HG02678 (cell line): ENCODE measurements at regions not wholly inside any gene's neighbourhood (a gene's known extent, or its start where the extent isn't known, plus 50 kb on each side); places are given as distances from the start of the nearest gene placed in this dataset.
"Not testable (repeated sequence)": the region's sequence is repeated elsewhere in the genome, so short reads cannot be mapped to it uniquely, and the experiment has no call there.

ENCODE experiments used
- ATAC-seq: cut with Tn5 transposase; IDR thresholded peaks from one replicate; pipeline ENCODE4 v1.9.1; 2021; ENCODE audit warnings: mild to moderate bottlenecking, moderate library complexity; ENCODE audit not compliant: unreplicated experiment

- no peak for ATAC-seq
Measured at GRCh38 chrX:138954976-138955375, 243.5 kb upstream of the FGF13 start.

- ATAC-seq, result no peak
Measured at GRCh38 chrX:138946926-138947325, 235.4 kb upstream of the FGF13 start.

GRCh38 chrX:138945219-138945618 is 233.7 kb upstream of the FGF13 start:
- no peak for ATAC-seq

- no peak for ATAC-seq
Measured at GRCh38 chrX:138939038-138939437, 227.5 kb upstream of the FGF13 start.

- ATAC-seq, result no peak
Measured at GRCh38 chrX:138938003-138938402, 226.5 kb upstream of the FGF13 start.

- no peak for ATAC-seq
Measured at GRCh38 chrX:138931212-138931611, 219.7 kb upstream of the FGF13 start.

- no peak for ATAC-seq
Measured at GRCh38 chrX:138930583-138930945, 219.0 kb upstream of the FGF13 start.

- ATAC-seq, result no peak
Measured at GRCh38 chrX:138929926-138930582, 218.5 kb upstream of the FGF13 start.

GRCh38 chrX:138928737-138929459 is 217.4 kb upstream of the FGF13 start:
- no peak for ATAC-seq

GRCh38 chrX:138925330-138925729 is 213.8 kb upstream of the FGF13 start:
- ATAC-seq, result no peak

GRCh38 chrX:138923805-138924204 is 212.3 kb upstream of the FGF13 start:
- no peak for ATAC-seq

- ATAC-seq, result no peak
Measured at GRCh38 chrX:138921031-138921430, 209.5 kb upstream of the FGF13 start.

- no peak for ATAC-seq
Measured at GRCh38 chrX:138917781-138918180, 206.3 kb upstream of the FGF13 start.

- ATAC-seq, result no peak
Measured at GRCh38 chrX:138914767-138915166, 203.2 kb upstream of the FGF13 start.

- ATAC-seq, result no peak
Measured at GRCh38 chrX:138908577-138908976, 197.1 kb upstream of the FGF13 start.

GRCh38 chrX:138897621-138898492 is 186.3 kb upstream of the FGF13 start:
- no peak for ATAC-seq

- no peak for ATAC-seq
Measured at GRCh38 chrX:138890491-138890890, 179.0 kb upstream of the FGF13 start.

GRCh38 chrX:138889149-138889548 is 177.6 kb upstream of the FGF13 start:
- ATAC-seq, result no peak

- no peak for ATAC-seq
Measured at GRCh38 chrX:138886769-138887168, 175.3 kb upstream of the FGF13 start.

GRCh38 chrX:138885886-138886285 is 174.4 kb upstream of the FGF13 start:
- no peak for ATAC-seq

GRCh38 chrX:138880293-138880692 is 168.8 kb upstream of the FGF13 start:
- not testable (repeated sequence) for ATAC-seq

GRCh38 chrX:138877746-138878145 is 166.2 kb upstream of the FGF13 start:
- no peak for ATAC-seq
